Activated B cell treated with CpG ODN at 0.5 μM for 24 hours (primary cell): ENCODE measurements at regions not wholly inside any gene's neighbourhood (a gene's known extent, or its start where the extent isn't known, plus 50 kb on each side); places are given as distances from the start of the nearest gene placed in this dataset.
"Not testable (repeated sequence)": the region's sequence is repeated elsewhere in the genome, so short reads cannot be mapped to it uniquely, and the experiment has no call there.

Source experiments
- ATAC-seq: fragments of 200-7000 bp; cut with Tn5 transposase; one replicate; pipeline ENCODE4 v1.10.0; 2021; ENCODE audit warnings: low read depth, mild to moderate bottlenecking, moderate library complexity
- CTCF ChIA-PET: fragments of 350-600 bp; sonication (Branson Sonifier 250); formaldehyde crosslinking; loops from one replicate; lab custom pipeline; 2021; ENCODE audit warnings: antibody characterized with exemption; lab: Charles Lee
- POLR2A ChIA-PET: fragments of 350-600 bp; sonication (Branson Sonifier 250); formaldehyde crosslinking; loops from one replicate; lab custom pipeline; 2021; ENCODE audit warnings: antibody characterized with exemption; lab: Charles Lee
- DNase-seq: peaks from one replicate; pipeline ENCODE4 v3.0.0; 2022
- H3K27ac Mint-ChIP-seq: one replicate; pipeline ENCODE4 v1.8.0; 2020; ENCODE audit warnings: mixed read lengths
- H3K27me3 Mint-ChIP-seq: one replicate; pipeline ENCODE4 v1.8.0; 2021; ENCODE audit warnings: mixed read lengths
- H3K36me3 Mint-ChIP-seq: one replicate; pipeline ENCODE4 v1.8.0; 2021; ENCODE audit warnings: low read depth, mixed read lengths
- H3K4me1 Mint-ChIP-seq: one replicate; pipeline ENCODE4 v1.8.0; 2021; ENCODE audit warnings: mixed read lengths
- H3K4me3 Mint-ChIP-seq: one replicate; pipeline ENCODE4 v1.8.0; 2020; ENCODE audit warnings: mild to moderate bottlenecking, mixed read lengths
- H3K9me3 Mint-ChIP-seq: one replicate; pipeline ENCODE4 v1.8.0; 2020; ENCODE audit warnings: mixed read lengths
- CTCF ChIP-seq: fragments of 200-600 bp; IDR thresholded peaks from one replicate; pipeline ENCODE4 v1.8.0; 2022; ENCODE audit warnings: antibody characterized with exemption, mild to moderate bottlenecking
- intact Hi-C: fragments of 100-400 bp; cut with micrococcal nuclease; formaldehyde crosslinking; loops from one replicate; pipeline ENCODE4 v1.15.1; 2024

GRCh38 chr4:164343472-164343976 is 410.4 kb upstream of the SMIM31 start:
- intact Hi-C loops: no loop called here
- no peaks in the 10 kb centered on the region for H3K4me1 Mint-ChIP-seq
- H3K27ac Mint-ChIP-seq: no peak overlapping the region
- peaks cover 10% of the 10 kb centered on the region for H3K9me3 Mint-ChIP-seq
- H3K4me3 Mint-ChIP-seq: no peak overlapping the region
- ATAC-seq (no peak), DNase-seq (no peak)
- POLR2A ChIA-PET: no interaction called here
- no peaks in the 10 kb centered on the region for H3K36me3 Mint-ChIP-seq
- no peaks in the 10 kb centered on the region for H3K27me3 Mint-ChIP-seq
- no peak for TF ChIP-seq CTCF
- CTCF ChIA-PET: no interaction called here

GRCh38 chr4:164345756-164346155 is 408.2 kb upstream of the SMIM31 start:
- Mint-ChIP-seq H3K4me3 (no peak overlapping the region), H3K9me3 (peaks cover 8% of the 10 kb centered on the region), H3K27me3 (no peaks in the 10 kb centered on the region), H3K4me1 (no peaks in the 10 kb centered on the region), H3K36me3 (no peaks in the 10 kb centered on the region), H3K27ac (no peak overlapping the region)
- no peak for ATAC-seq
- DNase-seq: no peak
- intact Hi-C loops: no loop called here
- CTCF ChIA-PET: no interaction called here
- POLR2A ChIA-PET: no interaction called here
- TF ChIP-seq CTCF: no peak

- Mint-ChIP-seq H3K27ac (no peak overlapping the region), H3K9me3 (no peaks in the 10 kb centered on the region), H3K27me3 (no peaks in the 10 kb centered on the region), H3K4me3 (no peak overlapping the region), H3K36me3 (no peaks in the 10 kb centered on the region), H3K4me1 (no peaks in the 10 kb centered on the region)
- no peak for TF ChIP-seq CTCF
- DNase-seq: no peak
- intact Hi-C loops: no loop called here
- ATAC-seq: no peak
- CTCF ChIA-PET: no interaction called here
- POLR2A ChIA-PET: no interaction called here
These were observed 403.9 kb upstream of the SMIM31 start for GRCh38 chr4:164350061-164350460.

GRCh38 chr4:164350716-164351115 is 403.2 kb upstream of the SMIM31 start:
- H3K27ac Mint-ChIP-seq, H3K36me3 Mint-ChIP-seq, intact Hi-C loops, ATAC-seq, H3K27me3 Mint-ChIP-seq, H3K4me1 Mint-ChIP-seq, DNase-seq, POLR2A ChIA-PET, CTCF ChIA-PET, H3K9me3 Mint-ChIP-seq, H3K4me3 Mint-ChIP-seq: not testable (repeated sequence)

GRCh38 chr4:164357957-164358356 is 396.0 kb upstream of the SMIM31 start:
- POLR2A ChIA-PET: no interaction called here
- Mint-ChIP-seq H3K4me1 (no peaks in the 10 kb centered on the region), H3K9me3 (no peaks in the 10 kb centered on the region), H3K4me3 (no peak overlapping the region), H3K36me3 (no peaks in the 10 kb centered on the region), H3K27ac (no peak overlapping the region), H3K27me3 (no peaks in the 10 kb centered on the region)
- DNase-seq: no peak
- ATAC-seq: no peak
- CTCF ChIA-PET: no interaction called here
- no peak for TF ChIP-seq CTCF
- intact Hi-C loops: no loop called here

- CTCF ChIA-PET: no interaction called here
- intact Hi-C loops: no loop called here
- no peak for DNase-seq
- ATAC-seq: no peak
- no peaks in the 10 kb centered on the region for H3K9me3 Mint-ChIP-seq
- no peaks in the 10 kb centered on the region for H3K27me3 Mint-ChIP-seq
- H3K4me1 Mint-ChIP-seq: no peaks in the 10 kb centered on the region
- H3K4me3 Mint-ChIP-seq: no peak overlapping the region
- TF ChIP-seq CTCF: no peak
- H3K36me3 Mint-ChIP-seq: no peaks in the 10 kb centered on the region
- POLR2A ChIA-PET: no interaction called here
- H3K27ac Mint-ChIP-seq: no peak overlapping the region
These were observed 395.5 kb upstream of the SMIM31 start for GRCh38 chr4:164358400-164358799.
